ENCODE measurements at regions not wholly inside any gene's neighbourhood (a gene's known extent, or its start where the extent isn't known, plus 50 kb on each side); places are given as distances from the start of the nearest gene placed in this dataset.

- no peak overlapping the region for H3K4me2 ChIP-seq (ENCODE audit: insufficient read depth, low read length)
- H4K20me1 ChIP-seq (replicated peaks; ENCODE audit: control insufficient read depth, insufficient read depth, low read length): no peaks in the 10 kb centered on the region
- ChIA-PET POLR2A (no interaction called here), CTCF (ENCODE audit: low intra/inter-chr PET ratio) (no interaction called here)
- no peak overlapping the region for H3K4me3 ChIP-seq
- H3K27ac ChIP-seq (ENCODE audit: extremely low read depth, low read depth, low read length): no peak overlapping the region
- H3K36me3 ChIP-seq (ENCODE audit: control insufficient read depth, insufficient read depth, low read length): no peaks in the 10 kb centered on the region
- ATAC-seq: peak; percentile 89
- no peaks in the 10 kb centered on the region for H3K4me1 ChIP-seq (replicated peaks in 1 of 2; ENCODE audit: control insufficient read depth in 2 of 2, insufficient read depth in 2 of 2, low read length in 2 of 2)
- peak overlapping the region; percentile 61; the same call in 1 of the 2 replicates for H2AFZ ChIP-seq (ENCODE audit: low read depth, low read length)
- no peaks in the 10 kb centered on the region for H3K27me3 ChIP-seq (ENCODE audit: control insufficient read depth in 2 of 2, insufficient read depth in 2 of 2, low read length in 2 of 2)
- WGBS (ENCODE audit: insufficient coverage, low coverage, missing lambda C conversion rate): 6% methylated on average over 6 of the region's 6 CpGs
- H3K9ac ChIP-seq (ENCODE audit: insufficient read depth in 1 of 2, low read depth in 2 of 2, low read length in 2 of 2): no peak overlapping the region
- FAIRE-seq: peak; percentile 66
- H3K79me2 ChIP-seq (ENCODE audit: control insufficient read depth, insufficient read depth, low read length): no peaks in the 10 kb centered on the region
- no peak for TF ChIP-seq XRCC3 (IDR thresholded peaks at IDR 0.05)
- TF ChIP-seq NUFIP1 (IDR thresholded peaks at IDR 0.05; ENCODE audit: partially characterized antibody): no peak
- peak; percentile 18 to 41; a peak in 3 of 4 replicates for TF ChIP-seq RAD21 (CRISPR knock-in tag; conservative IDR thresholded peaks at IDR 0.05 in 1 of 2, IDR thresholded peaks at IDR 0.05 in 1 of 2)
- TF ChIP-seq TOE1 (IDR thresholded peaks at IDR 0.05; ENCODE audit: borderline replicate concordance): no peak
- TF ChIP-seq TOE1 (CRISPR knock-in tag; IDR thresholded peaks at IDR 0.05; ENCODE audit: borderline replicate concordance, low read depth): no peak
- no peak for TF ChIP-seq CBFB (CRISPR knock-in tag; IDR thresholded peaks at IDR 0.05)
- TF ChIP-seq FOS (IDR thresholded peaks at IDR 0.05; ENCODE audit: extremely low read depth, insufficient read length): no peak
- no peak for TF ChIP-seq CHAMP1 (IDR thresholded peaks at IDR 0.05)
- peak; percentile 18; the same call in 1 of the 2 replicates for TF ChIP-seq STAG1 (CRISPR knock-in tag; IDR thresholded peaks at IDR 0.05; ENCODE audit: borderline replicate concordance)
- peak; percentile 54 to 62 (median 60) for TF ChIP-seq CTCF (IDR thresholded peaks at IDR 0.05 in 2 of 3, conservative IDR thresholded peaks at IDR 0.05 in 1 of 3; ENCODE audit: insufficient read depth in 2 of 3, low read depth in 1 of 3, low read length in 3 of 3)
- TF ChIP-seq ETS1 (conservative IDR thresholded peaks at IDR 0.05; ENCODE audit: control insufficient read depth, low read depth, low read length): no peak
- TF ChIP-seq PPARD (CRISPR knock-in tag; IDR thresholded peaks at IDR 0.05): no peak
- TF ChIP-seq HDAC8 (tag; IDR thresholded peaks at IDR 0.05): no peak
- intact Hi-C loops (cut with micrococcal nuclease): no loop called here
- no peaks in the 10 kb centered on the region for H3K9me1 ChIP-seq (ENCODE audit: control insufficient read depth, insufficient read depth, low read length)
- BruUV-seq (replicated peaks): no TSS peak
- H3K9me3 ChIP-seq (replicated peaks; ENCODE audit: control insufficient read depth, insufficient read depth, low read depth, low read length): no peaks in the 10 kb centered on the region
- in situ Hi-C loops (cut with MboI): no loop called here
- DNase-seq (ENCODE audit: extremely low read depth in 1 of 4, low spot score in 3 of 4): peak; percentile 25 to 27 (median 25)
Measured at GRCh38 chr1:165075725-165076370, 280.7 kb downstream of the LMX1A start.
